GM23338 (cell line): ENCODE measurements at regions not wholly inside any gene's neighbourhood (a gene's known extent, or its start where the extent isn't known, plus 50 kb on each side); places are given as distances from the start of the nearest gene placed in this dataset.

Experiments used
- ATAC-seq: fragments of 200-7000 bp; cut with Tn5 transposase; 3 replicates; pipeline ENCODE4 v1.9.1; 2020
- DNase-seq: peaks from one replicate; pipeline ENCODE4 v3.0.0-alpha.2; 2015; ENCODE audit warnings: low spot score
- H2AFZ ChIP-seq: fragments of 200-600 bp; sonication (generic); 2 replicates; pipeline ENCODE4 v1.8.0; 2016; ENCODE audit warnings: antibody characterized with exemption, mild to moderate bottlenecking, moderate library complexity
- H3F3A ChIP-seq: fragments of 200-600 bp; sonication (generic); replicated peaks from 2 replicates; pipeline ENCODE4 v1.8.0; 2017; ENCODE audit warnings: antibody characterized with exemption, mixed run types, low read depth
- H3K27ac ChIP-seq: fragments of 200-600 bp; sonication (generic); 2 replicates; pipeline ENCODE4 v1.6.1; 2016; ENCODE audit warnings: low read depth
- H3K27me3 ChIP-seq: fragments of 200-600 bp; sonication (generic); 2 replicates; pipeline ENCODE4 v1.8.0; 2016; ENCODE audit warnings: mild to moderate bottlenecking, mixed run types, moderate library complexity; ENCODE audit not compliant: insufficient read depth
- H3K36me3 ChIP-seq: fragments of 200-600 bp; sonication (generic); 2 replicates; pipeline ENCODE4 v1.8.0; 2016; ENCODE audit warnings: mild to moderate bottlenecking; ENCODE audit not compliant: insufficient read depth
- H3K4me1 ChIP-seq: fragments of 200-600 bp; sonication (generic); 2 replicates; pipeline ENCODE4 v1.8.0; 2016; ENCODE audit warnings: mild to moderate bottlenecking, moderate library complexity; ENCODE audit not compliant: insufficient read depth
- H3K4me2 ChIP-seq: fragments of 200-600 bp; sonication (generic); 2 replicates; pipeline ENCODE4 v1.7.1; 2017; ENCODE audit warnings: mixed run types
- H3K4me3 ChIP-seq: fragments of 200-600 bp; sonication (generic); 2 replicates; pipeline ENCODE4 v1.6.1; 2016; ENCODE audit warnings: mixed run types
- H3K79me2 ChIP-seq: fragments of 200-600 bp; sonication (generic); replicated peaks from 2 replicates; pipeline ENCODE4 v1.8.0; 2017; ENCODE audit warnings: mild to moderate bottlenecking; ENCODE audit not compliant: insufficient read depth
- H3K9me2 ChIP-seq: fragments of 200-600 bp; sonication (generic); 2 replicates; pipeline ENCODE4 v1.8.0; 2017; ENCODE audit not compliant: insufficient read depth
- H4K20me1 ChIP-seq: fragments of 200-600 bp; sonication (generic); replicated peaks from 2 replicates; pipeline ENCODE4 v1.8.0; 2017; ENCODE audit warnings: mild to moderate bottlenecking; ENCODE audit not compliant: insufficient read depth
- H3K27ac Mint-ChIP-seq: 2 replicates; pipeline ENCODE4 v1.8.0; 2020; ENCODE audit warnings: inconsistent platforms, mild to moderate bottlenecking, moderate library complexity, mixed read lengths
- H3K27me3 Mint-ChIP-seq: 3 replicates; pipeline ENCODE4 v1.8.0; 2022; ENCODE audit warnings: low read depth, mild to moderate bottlenecking, moderate library complexity, mixed read lengths, inconsistent platforms; ENCODE audit not compliant: insufficient read depth, poor library complexity
- H3K36me3 Mint-ChIP-seq: 3 replicates; pipeline ENCODE4 v1.8.0; 2021; ENCODE audit warnings: low read depth, mild to moderate bottlenecking, inconsistent platforms, moderate library complexity, mixed read lengths
- H3K4me1 Mint-ChIP-seq: 3 replicates; pipeline ENCODE4 v1.8.0; 2020; ENCODE audit warnings: mild to moderate bottlenecking, inconsistent platforms, mixed read lengths
- H3K4me3 Mint-ChIP-seq: 3 replicates; pipeline ENCODE4 v1.8.0; 2021; ENCODE audit warnings: moderate library complexity, mild to moderate bottlenecking, inconsistent platforms, mixed read lengths
- H3K9me3 Mint-ChIP-seq: 3 replicates; pipeline ENCODE4 v1.8.0; 2020; ENCODE audit warnings: moderate library complexity, mild to moderate bottlenecking, inconsistent platforms, mixed read lengths
- CREB1 ChIP-seq: fragments of 250-450 bp; sonication (Bioruptor Pico); IDR thresholded peaks from 2 replicates; pipeline ENCODE4 v1.5.0; 2020; ENCODE audit warnings: low read depth, mild to moderate bottlenecking, moderate library complexity
- CTCF ChIP-seq, 2 experiments: fragments of 200-600 bp in 1 of 2; sonication (generic) in 1 of 2; conservative IDR thresholded peaks; 2 replicates each; pipeline versions ENCODE4 v1.5.1 to v1.6.1; 2016 to 2017; ENCODE audit warnings: antibody characterized with exemption in 2 of 2, low read depth in 2 of 2, mild to moderate bottlenecking in 2 of 2, moderate library complexity in 1 of 2
- EZH2 ChIP-seq: fragments of 200-600 bp; sonication (generic); IDR thresholded peaks from one replicate; pipeline ENCODE4 v1.8.0; 2017; ENCODE audit warnings: antibody characterized with exemption, mild to moderate bottlenecking, low read depth; ENCODE audit not compliant: unreplicated experiment
- EZH2phosphoT487 ChIP-seq: fragments of 200-600 bp; sonication (generic); IDR thresholded peaks from one replicate; pipeline ENCODE4 v1.8.1; 2018; ENCODE audit warnings: antibody characterized with exemption; ENCODE audit not compliant: unreplicated experiment
- JUNB ChIP-seq: IDR thresholded peaks from one replicate; pipeline ENCODE4 v1.6.1; 2016; ENCODE audit warnings: antibody characterized with exemption; ENCODE audit not compliant: unreplicated experiment
- NANOG ChIP-seq: IDR thresholded peaks from 2 replicates; pipeline ENCODE4 v1.6.1; 2016; ENCODE audit warnings: antibody characterized with exemption, borderline replicate concordance
- POLR2AphosphoS5 ChIP-seq: IDR thresholded peaks from 2 replicates; pipeline ENCODE4 v1.6.1; 2016; ENCODE audit warnings: antibody characterized with exemption, low read depth
- REST ChIP-seq: IDR thresholded peaks from one replicate; pipeline ENCODE4 v1.6.1; 2018; ENCODE audit warnings: antibody characterized with exemption; ENCODE audit not compliant: unreplicated experiment
- STAT1 ChIP-seq: IDR thresholded peaks from one replicate; pipeline ENCODE4 v1.6.1; 2016; ENCODE audit warnings: antibody characterized with exemption; ENCODE audit not compliant: unreplicated experiment
- ZNF114 ChIP-seq: fragments of 250-450 bp; sonication (Bioruptor Pico); IDR thresholded peaks from 2 replicates; pipeline ENCODE4 v1.5.0; 2020; ENCODE audit warnings: mild to moderate bottlenecking, moderate library complexity
- ZNF331 ChIP-seq: fragments of 250-450 bp; sonication (Bioruptor Pico); IDR thresholded peaks from 2 replicates; pipeline ENCODE4 v1.5.0; 2020; ENCODE audit warnings: low read depth, mild to moderate bottlenecking, moderate library complexity
- TF ChIP-seq, protein P1 (sequence below): IDR thresholded peaks from 2 replicates; pipeline ENCODE4 v1.6.1; 2016; ENCODE audit warnings: antibody characterized with exemption
- TF ChIP-seq, protein P2 (sequence below): fragments of 250-450 bp; sonication (Bioruptor Pico); IDR thresholded peaks from 2 replicates; pipeline ENCODE4 v1.5.0; 2020; ENCODE audit warnings: mild to moderate bottlenecking, moderate library complexity

- TF ChIP-seq POLR2AphosphoS5 = no peak
- no peak for TF ChIP-seq EZH2phosphoT487
Observed at GRCh38 chr3:177710506-177710905, 513.2 kb upstream of the TBL1XR1 start (continued).

DNA sequence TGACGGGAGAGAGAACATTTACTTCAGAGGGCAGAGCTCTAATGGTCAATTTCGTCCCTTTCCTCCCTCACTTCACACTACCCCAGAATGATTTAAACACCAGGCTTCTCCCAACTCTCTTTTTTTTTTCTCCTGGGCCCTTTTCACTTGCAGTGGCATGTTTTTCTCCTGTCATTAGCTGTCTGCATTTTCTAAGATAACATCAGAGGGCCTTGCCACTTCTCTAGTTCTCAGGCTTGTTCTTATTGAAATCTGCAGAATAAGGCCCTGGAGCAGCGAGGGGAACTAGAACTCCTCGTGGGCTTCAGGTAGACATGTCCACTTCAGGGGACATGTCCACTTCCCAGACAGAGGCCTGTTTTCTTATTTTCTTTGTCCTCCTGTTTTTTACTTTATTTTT, 514.4 kb upstream of the TBL1XR1 start:
- H3K4me3 Mint-ChIP-seq = no peak overlapping the region
- TF ChIP-seq CREB1 (CRISPR knock-in tag) (no peak), CTCF (conservative IDR thresholded peaks at IDR 0.05; ENCODE audit: low read depth in 2 of 2) (no peak), JUNB (no peak), NANOG (no peak), ZNF114 (no peak), ZNF331 (CRISPR knock-in tag) (no peak), REST (no peak), POLR2AphosphoS5 (no peak), EZH2 (no peak), STAT1 (no peak), EZH2phosphoT487 (no peak)
- TF ChIP-seq, protein P1, sequence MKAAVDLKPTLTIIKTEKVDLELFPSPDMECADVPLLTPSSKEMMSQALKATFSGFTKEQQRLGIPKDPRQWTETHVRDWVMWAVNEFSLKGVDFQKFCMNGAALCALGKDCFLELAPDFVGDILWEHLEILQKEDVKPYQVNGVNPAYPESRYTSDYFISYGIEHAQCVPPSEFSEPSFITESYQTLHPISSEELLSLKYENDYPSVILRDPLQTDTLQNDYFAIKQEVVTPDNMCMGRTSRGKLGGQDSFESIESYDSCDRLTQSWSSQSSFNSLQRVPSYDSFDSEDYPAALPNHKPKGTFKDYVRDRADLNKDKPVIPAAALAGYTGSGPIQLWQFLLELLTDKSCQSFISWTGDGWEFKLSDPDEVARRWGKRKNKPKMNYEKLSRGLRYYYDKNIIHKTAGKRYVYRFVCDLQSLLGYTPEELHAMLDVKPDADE = no peak
- TF ChIP-seq, protein P2, sequence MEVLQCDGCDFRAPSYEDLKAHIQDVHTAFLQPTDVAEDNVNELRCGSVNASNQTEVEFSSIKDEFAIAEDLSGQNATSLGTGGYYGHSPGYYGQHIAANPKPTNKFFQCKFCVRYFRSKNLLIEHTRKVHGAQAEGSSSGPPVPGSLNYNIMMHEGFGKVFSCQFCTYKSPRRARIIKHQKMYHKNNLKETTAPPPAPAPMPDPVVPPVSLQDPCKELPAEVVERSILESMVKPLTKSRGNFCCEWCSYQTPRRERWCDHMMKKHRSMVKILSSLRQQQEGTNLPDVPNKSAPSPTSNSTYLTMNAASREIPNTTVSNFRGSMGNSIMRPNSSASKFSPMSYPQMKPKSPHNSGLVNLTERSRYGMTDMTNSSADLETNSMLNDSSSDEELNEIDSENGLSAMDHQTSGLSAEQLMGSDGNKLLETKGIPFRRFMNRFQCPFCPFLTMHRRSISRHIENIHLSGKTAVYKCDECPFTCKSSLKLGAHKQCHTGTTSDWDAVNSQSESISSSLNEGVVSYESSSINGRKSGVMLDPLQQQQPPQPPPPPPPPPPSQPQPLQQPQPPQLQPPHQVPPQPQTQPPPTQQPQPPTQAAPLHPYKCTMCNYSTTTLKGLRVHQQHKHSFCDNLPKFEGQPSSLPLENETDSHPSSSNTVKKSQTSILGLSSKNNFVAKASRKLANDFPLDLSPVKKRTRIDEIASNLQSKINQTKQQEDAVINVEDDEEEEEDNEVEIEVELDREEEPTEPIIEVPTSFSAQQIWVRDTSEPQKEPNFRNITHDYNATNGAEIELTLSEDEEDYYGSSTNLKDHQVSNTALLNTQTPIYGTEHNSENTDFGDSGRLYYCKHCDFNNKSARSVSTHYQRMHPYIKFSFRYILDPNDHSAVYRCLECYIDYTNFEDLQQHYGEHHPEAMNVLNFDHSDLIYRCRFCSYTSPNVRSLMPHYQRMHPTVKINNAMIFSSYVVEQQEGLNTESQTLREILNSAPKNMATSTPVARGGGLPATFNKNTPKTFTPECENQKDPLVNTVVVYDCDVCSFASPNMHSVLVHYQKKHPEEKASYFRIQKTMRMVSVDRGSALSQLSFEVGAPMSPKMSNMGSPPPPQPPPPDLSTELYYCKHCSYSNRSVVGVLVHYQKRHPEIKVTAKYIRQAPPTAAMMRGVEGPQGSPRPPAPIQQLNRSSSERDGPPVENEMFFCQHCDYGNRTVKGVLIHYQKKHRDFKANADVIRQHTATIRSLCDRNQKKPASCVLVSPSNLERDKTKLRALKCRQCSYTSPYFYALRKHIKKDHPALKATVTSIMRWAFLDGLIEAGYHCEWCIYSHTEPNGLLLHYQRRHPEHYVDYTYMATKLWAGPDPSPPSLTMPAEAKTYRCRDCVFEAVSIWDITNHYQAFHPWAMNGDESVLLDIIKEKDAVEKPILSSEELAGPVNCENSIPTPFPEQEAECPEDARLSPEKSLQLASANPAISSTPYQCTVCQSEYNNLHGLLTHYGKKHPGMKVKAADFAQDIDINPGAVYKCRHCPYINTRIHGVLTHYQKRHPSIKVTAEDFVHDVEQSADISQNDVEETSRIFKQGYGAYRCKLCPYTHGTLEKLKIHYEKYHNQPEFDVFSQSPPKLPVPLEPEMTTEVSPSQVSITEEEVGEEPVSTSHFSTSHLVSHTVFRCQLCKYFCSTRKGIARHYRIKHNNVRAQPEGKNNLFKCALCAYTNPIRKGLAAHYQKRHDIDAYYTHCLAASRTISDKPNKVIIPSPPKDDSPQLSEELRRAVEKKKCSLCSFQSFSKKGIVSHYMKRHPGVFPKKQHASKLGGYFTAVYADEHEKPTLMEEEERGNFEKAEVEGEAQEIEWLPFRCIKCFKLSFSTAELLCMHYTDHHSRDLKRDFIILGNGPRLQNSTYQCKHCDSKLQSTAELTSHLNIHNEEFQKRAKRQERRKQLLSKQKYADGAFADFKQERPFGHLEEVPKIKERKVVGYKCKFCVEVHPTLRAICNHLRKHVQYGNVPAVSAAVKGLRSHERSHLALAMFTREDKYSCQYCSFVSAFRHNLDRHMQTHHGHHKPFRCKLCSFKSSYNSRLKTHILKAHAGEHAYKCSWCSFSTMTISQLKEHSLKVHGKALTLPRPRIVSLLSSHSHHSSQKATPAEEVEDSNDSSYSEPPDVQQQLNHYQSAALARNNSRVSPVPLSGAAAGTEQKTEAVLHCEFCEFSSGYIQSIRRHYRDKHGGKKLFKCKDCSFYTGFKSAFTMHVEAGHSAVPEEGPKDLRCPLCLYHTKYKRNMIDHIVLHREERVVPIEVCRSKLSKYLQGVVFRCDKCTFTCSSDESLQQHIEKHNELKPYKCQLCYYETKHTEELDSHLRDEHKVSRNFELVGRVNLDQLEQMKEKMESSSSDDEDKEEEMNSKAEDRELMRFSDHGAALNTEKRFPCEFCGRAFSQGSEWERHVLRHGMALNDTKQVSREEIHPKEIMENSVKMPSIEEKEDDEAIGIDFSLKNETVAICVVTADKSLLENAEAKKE (CRISPR knock-in tag) = no peak
- no peaks in the 10 kb centered on the region for H4K20me1 ChIP-seq
- no peaks in the 10 kb centered on the region for H3K9me2 ChIP-seq
- ATAC-seq (no peak), DNase-seq (no peak)
- H3K36me3 ChIP-seq = no peaks in the 10 kb centered on the region
- no peaks in the 10 kb centered on the region for H3K27me3 Mint-ChIP-seq
- peaks cover 12% of the 10 kb centered on the region for H3K4me1 Mint-ChIP-seq
- no peak overlapping the region for H3K4me3 ChIP-seq
- no peaks in the 10 kb centered on the region for H3K36me3 Mint-ChIP-seq
- H3K9me3 Mint-ChIP-seq = no peaks in the 10 kb centered on the region; the same call in 2 of the 3 replicates
- no peak overlapping the region for H3K27ac ChIP-seq
- H3K79me2 ChIP-seq = no peaks in the 10 kb centered on the region
- no peak overlapping the region for H3K27ac Mint-ChIP-seq
- no peaks in the 10 kb centered on the region for H3K27me3 ChIP-seq
- H3F3A ChIP-seq = no peaks in the 10 kb centered on the region
- H2AFZ ChIP-seq = 0 out of 2 replicates have a peak overlapping the region, but pooled peaks have one; percentile 11
- H3K4me2 ChIP-seq = no peak overlapping the region
- no peaks in the 10 kb centered on the region for H3K4me1 ChIP-seq
